ENCODE measurements at regions not wholly inside any gene's neighbourhood (a gene's known extent, or its start where the extent isn't known, plus 50 kb on each side); places are given as distances from the start of the nearest gene placed in this dataset.
"Not testable (repeated sequence)": the region's sequence is repeated elsewhere in the genome, so short reads cannot be mapped to it uniquely, and the experiment has no call there.

DNA sequence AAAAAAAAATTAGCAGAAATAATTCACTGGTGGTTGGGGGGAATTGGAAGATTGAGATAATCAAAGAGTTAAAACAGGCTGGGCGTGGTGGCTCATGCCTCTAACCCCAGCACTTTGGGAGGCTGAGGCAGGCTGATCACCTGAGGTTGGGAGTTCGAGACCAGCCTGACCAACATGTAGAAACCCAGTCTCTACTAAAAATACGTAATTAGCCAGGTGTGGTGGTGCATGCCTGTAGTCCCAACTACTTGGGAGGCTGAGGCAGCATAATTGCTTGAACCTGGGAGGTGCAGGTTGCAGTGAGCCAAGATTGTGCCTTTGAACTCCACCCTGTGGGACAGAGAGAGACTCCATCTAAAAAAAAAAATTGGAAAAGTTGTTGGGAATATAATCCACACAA lies 173.2 kb upstream of the TPTE start:
- H3K4me1 Mint-ChIP-seq (ENCODE audit: low read depth); H3K36me3 Mint-ChIP-seq (ENCODE audit: low read depth); H3K27me3 Mint-ChIP-seq; H3K27ac Mint-ChIP-seq; H3K4me3 Mint-ChIP-seq; intact Hi-C loops (cut with micrococcal nuclease): not testable (repeated sequence)
- H3K9me3 Mint-ChIP-seq = peaks cover 73% of the 10 kb centered on the region

DNA sequence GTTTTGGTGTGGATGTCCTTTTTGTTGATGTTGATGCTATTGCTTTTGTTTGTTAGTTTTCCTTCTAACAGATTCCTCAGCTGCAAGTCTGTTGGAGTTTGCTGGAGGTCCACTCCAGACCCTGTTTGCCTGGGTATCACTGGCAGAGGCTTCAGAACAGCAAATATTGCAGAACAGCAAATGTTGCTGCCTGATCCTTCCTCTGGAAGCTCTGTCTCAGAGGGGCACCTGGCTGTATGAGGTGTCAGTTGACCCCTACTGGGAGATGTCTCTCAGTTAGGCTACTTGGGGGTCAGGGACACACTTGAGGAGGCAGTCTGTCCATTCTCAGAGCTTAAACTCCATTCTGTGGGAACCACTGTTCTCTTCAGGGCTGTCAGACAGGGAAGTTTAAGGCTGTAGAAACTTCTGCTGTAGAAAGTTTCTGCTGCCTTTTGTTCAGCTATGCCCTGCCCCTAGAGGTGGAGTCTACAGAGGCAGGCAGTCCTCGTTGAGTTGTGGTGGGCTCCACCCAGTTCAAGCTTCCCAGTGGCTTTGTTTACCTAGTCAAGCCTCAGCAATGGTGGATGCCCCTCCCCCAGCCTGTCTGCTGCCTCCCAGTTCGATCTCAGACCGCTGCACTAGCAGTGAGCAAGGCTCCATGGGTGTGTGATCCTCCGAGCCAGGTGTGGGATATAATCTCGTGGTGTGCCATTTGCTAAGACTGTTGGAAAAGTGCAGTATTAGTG lies 166.4 kb upstream of the TPTE start:
- H3K27me3 Mint-ChIP-seq; intact Hi-C loops (cut with micrococcal nuclease); H3K36me3 Mint-ChIP-seq (ENCODE audit: low read depth); H3K27ac Mint-ChIP-seq; H3K4me3 Mint-ChIP-seq; H3K4me1 Mint-ChIP-seq (ENCODE audit: low read depth): not testable (repeated sequence)
- H3K9me3 Mint-ChIP-seq = peaks cover 70% of the 10 kb centered on the region

DNA sequence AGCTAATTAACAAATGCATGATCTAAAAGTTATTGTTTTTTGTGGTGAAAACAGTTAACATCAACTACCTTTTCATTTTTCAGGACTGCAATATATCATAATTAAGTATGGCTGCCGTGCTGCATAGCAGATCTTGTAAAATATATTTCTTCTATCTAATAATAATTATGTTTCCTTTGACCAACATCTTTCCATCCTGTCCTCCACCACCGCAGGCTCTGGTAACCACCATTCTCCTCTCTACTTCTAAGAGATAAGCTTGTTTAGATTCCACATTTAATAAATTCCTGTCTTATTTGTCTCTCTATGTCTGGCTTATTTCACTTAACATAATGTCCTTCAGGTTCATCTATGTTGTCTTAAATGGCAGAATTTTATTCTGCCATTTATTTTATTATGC lies 162.3 kb upstream of the TPTE start:
- H3K9me3 Mint-ChIP-seq = peaks cover 79% of the 10 kb centered on the region
- intact Hi-C loops (cut with micrococcal nuclease); H3K4me3 Mint-ChIP-seq; H3K27ac Mint-ChIP-seq; H3K4me1 Mint-ChIP-seq (ENCODE audit: low read depth); H3K27me3 Mint-ChIP-seq; H3K36me3 Mint-ChIP-seq (ENCODE audit: low read depth): not testable (repeated sequence)

DNA sequence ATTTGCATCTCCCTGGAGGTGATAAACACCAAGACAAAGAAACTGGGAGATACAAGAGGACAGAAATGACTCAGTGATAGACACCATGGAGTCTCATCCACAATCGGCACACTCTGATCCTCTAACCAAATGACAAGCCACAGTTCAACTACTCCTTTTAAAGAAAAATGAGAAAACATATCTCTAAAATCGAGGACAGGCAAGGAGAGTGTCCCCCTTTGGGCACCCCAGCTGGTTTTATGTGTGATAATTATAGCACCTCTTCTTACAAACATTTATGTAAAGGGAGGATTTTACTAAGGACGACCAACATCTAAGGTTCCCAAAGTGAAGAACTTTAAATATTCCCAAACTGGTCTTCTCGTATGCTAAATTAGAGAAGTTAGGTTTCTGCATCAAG lies 161.5 kb upstream of the TPTE start:
- H3K27me3 Mint-ChIP-seq; H3K36me3 Mint-ChIP-seq (ENCODE audit: low read depth); H3K4me3 Mint-ChIP-seq; H3K4me1 Mint-ChIP-seq (ENCODE audit: low read depth); intact Hi-C loops (cut with micrococcal nuclease); H3K27ac Mint-ChIP-seq: not testable (repeated sequence)
- peaks cover 71% of the 10 kb centered on the region for H3K9me3 Mint-ChIP-seq

DNA sequence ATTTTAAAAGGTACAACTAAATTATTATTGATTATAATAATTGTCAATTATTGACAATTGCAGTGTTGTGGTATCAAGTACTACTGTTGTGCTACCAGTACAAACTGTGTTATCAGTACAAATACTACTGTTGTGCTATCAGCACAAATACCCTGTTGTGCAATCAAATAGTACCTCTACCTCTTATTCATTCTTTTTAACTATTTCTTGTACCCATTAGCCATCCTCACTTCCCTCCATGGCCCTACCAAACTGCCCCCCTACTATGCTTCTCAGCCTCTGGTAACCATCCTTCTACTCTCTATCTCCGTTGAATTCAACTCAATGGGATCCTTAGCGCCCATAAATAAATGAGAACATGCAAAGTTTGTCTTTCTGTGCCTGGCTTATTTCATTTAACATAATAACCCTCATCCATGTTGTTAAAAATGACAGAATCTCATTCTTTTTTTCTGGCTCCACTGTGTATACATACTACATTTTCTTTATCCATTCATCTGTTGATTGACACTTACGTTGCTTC lies 160.1 kb upstream of the TPTE start:
- not testable (repeated sequence) for H3K4me3 Mint-ChIP-seq

DNA sequence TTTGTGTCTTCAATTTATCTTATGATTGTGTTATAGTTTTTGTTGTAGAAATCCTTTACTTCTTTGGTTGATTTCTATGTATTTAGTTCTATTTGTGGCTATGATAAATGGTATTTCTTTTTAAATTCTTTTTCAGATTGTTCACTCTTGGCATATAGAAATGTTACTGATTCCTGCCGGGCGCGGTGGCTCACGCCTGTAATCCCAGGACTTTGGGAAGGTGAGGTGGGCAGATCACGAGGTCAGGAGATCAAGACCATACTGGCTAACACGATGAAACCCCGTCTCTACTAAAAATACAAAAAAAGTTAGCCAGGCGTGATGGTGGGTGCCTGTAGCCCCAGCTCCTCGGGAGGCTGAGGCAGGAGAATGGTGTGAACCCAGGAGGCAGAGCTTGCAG lies 158.6 kb upstream of the TPTE start:
- intact Hi-C loops (cut with micrococcal nuclease); H3K36me3 Mint-ChIP-seq (ENCODE audit: low read depth); H3K27me3 Mint-ChIP-seq; H3K4me1 Mint-ChIP-seq (ENCODE audit: low read depth); H3K4me3 Mint-ChIP-seq; H3K27ac Mint-ChIP-seq: not testable (repeated sequence)
- H3K9me3 Mint-ChIP-seq = peaks cover 54% of the 10 kb centered on the region

More for the DNA sequence above, 160.1 kb upstream of the TPTE start:
- H3K27ac Mint-ChIP-seq; H3K4me1 Mint-ChIP-seq (ENCODE audit: low read depth); H3K36me3 Mint-ChIP-seq (ENCODE audit: low read depth); intact Hi-C loops (cut with micrococcal nuclease); H3K27me3 Mint-ChIP-seq: not testable (repeated sequence)
- H3K9me3 Mint-ChIP-seq = peaks cover 64% of the 10 kb centered on the region

DNA sequence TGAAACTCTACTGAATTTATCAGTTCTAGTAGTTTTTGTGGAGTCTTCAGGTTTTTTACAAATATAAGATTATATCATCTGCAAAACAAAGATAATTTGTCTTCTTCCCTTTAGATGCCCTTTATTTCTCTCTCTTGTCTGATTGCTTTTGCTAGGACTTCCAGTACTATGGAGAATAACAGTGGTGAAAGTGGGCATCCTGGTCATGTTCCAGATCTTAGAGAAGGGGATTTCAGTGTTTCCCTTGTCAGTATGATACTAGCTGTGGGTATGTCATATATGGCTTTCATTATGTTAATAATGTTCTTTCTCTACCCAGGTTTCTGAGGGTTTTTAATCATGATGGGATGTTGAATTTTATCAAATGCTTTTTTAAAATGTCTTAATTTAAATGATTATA lies 158.1 kb upstream of the TPTE start:
- H3K27ac Mint-ChIP-seq; H3K4me3 Mint-ChIP-seq; H3K27me3 Mint-ChIP-seq; H3K4me1 Mint-ChIP-seq (ENCODE audit: low read depth); H3K36me3 Mint-ChIP-seq (ENCODE audit: low read depth); intact Hi-C loops (cut with micrococcal nuclease): not testable (repeated sequence)
- H3K9me3 Mint-ChIP-seq = peaks cover 50% of the 10 kb centered on the region

DNA sequence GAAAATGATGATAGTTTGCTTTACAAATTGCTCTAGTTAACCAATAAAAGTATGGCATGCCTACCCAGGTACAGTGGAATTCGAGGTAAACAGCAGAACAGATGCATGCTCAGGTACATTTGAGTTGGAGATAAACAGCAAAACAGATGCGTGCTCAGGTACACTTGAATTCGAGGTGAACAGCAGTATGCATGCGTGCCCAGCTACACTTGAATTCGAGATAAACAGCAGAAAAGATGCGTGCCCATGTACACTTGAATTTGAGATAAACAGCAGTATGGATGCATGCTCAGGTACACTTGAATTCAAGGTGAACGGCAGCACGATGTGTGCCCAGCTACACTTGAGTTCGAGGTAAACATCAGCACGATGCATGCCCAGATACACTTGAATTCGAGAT lies 155.2 kb upstream of the TPTE start:
- H3K27ac Mint-ChIP-seq; H3K4me3 Mint-ChIP-seq; intact Hi-C loops (cut with micrococcal nuclease); H3K4me1 Mint-ChIP-seq (ENCODE audit: low read depth); H3K27me3 Mint-ChIP-seq; H3K36me3 Mint-ChIP-seq (ENCODE audit: low read depth): not testable (repeated sequence)
- H3K9me3 Mint-ChIP-seq = peaks cover 36% of the 10 kb centered on the region

DNA sequence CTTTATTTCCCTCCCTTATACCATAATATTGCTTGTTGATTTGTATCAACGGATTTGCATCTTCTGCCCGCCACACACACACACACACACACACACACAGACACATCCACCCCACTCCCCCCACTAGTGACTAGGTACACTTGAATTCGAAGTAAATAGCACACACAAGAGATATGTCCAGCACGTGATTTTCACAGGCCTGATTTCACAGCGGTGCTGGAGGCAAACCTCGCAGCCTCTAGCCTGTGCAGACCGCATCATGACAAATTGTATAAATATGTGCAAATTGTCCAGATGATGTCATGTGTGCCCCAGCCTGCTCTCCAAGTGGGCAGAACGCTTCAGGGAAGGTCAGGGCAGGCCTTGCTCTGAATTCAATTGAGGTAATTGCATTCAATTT lies 153.8 kb upstream of the TPTE start:
- H3K36me3 Mint-ChIP-seq (ENCODE audit: low read depth); H3K4me3 Mint-ChIP-seq; H3K27ac Mint-ChIP-seq; H3K27me3 Mint-ChIP-seq; H3K4me1 Mint-ChIP-seq (ENCODE audit: low read depth); intact Hi-C loops (cut with micrococcal nuclease): not testable (repeated sequence)
- peaks cover 25% of the 10 kb centered on the region for H3K9me3 Mint-ChIP-seq

DNA sequence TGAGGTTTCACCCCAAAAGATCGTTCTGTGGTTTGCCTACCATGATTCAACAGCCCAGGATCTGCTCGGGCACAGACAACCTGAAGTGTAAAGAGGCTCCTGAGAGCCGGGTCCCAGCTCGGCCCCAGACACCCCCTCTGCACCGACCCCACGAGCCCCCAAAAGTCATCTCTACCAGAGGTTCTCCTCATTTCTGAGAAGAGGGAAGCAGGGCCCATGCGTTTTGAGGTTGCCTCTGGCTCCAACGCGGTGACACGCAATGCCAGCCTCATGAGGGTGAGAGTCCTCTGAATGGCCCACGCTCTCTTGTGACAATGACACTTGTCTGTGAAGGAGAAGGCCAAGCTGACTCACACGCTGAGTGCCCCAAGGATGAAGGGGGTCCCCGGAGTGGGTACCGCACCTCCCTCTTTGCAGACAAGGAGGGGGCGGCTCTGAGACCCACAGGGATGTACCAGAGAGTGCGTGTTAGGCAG lies 153.0 kb upstream of the TPTE start:
- H3K4me1 Mint-ChIP-seq (ENCODE audit: low read depth); H3K27me3 Mint-ChIP-seq; intact Hi-C loops (cut with micrococcal nuclease); H3K27ac Mint-ChIP-seq; H3K4me3 Mint-ChIP-seq; H3K36me3 Mint-ChIP-seq (ENCODE audit: low read depth): not testable (repeated sequence)
- H3K9me3 Mint-ChIP-seq = peaks cover 17% of the 10 kb centered on the region

DNA sequence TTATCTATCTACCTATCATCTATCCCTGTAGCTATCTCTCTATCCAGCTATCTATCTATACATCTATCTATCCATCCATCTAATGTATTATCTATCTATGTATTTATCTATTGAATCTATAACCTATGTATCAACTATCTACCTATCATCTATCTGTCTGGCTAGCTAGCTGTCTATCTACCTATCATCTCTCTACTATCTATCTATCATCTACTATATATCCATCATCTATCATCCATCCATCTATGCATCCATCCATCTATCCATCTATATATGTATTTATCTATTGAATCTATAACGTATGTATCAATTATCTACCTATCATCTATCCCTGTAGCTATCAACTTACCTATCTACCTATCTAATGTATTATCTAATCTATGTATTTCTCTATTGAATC lies 152.1 kb upstream of the TPTE start:
- H3K27me3 Mint-ChIP-seq; H3K4me1 Mint-ChIP-seq (ENCODE audit: low read depth); H3K27ac Mint-ChIP-seq; H3K36me3 Mint-ChIP-seq (ENCODE audit: low read depth); H3K4me3 Mint-ChIP-seq; intact Hi-C loops (cut with micrococcal nuclease): not testable (repeated sequence)
- peaks cover 18% of the 10 kb centered on the region for H3K9me3 Mint-ChIP-seq

DNA sequence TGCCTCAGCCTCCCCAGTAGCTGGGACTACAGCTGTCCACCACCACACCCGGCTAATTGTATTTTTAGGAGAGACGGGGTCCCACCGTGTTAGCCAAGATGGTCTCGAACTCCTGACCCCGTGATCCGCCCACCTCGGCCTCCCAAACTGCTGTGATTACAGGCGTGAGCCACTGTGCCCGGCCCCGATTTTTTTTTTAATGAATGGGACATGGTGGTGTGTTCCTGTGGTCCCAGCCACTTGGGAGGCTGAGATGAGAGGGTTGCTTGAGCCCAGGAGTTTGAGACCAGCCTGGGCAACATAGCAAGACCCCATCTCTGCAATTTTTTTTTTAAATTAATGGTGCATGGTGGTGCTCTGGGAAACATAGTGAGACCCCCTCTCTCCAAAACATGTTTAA lies 143.6 kb upstream of the TPTE start:
- H3K27ac Mint-ChIP-seq; H3K27me3 Mint-ChIP-seq; H3K4me3 Mint-ChIP-seq; H3K4me1 Mint-ChIP-seq (ENCODE audit: low read depth); H3K36me3 Mint-ChIP-seq (ENCODE audit: low read depth); intact Hi-C loops (cut with micrococcal nuclease): not testable (repeated sequence)
- H3K9me3 Mint-ChIP-seq = peaks cover 51% of the 10 kb centered on the region

DNA sequence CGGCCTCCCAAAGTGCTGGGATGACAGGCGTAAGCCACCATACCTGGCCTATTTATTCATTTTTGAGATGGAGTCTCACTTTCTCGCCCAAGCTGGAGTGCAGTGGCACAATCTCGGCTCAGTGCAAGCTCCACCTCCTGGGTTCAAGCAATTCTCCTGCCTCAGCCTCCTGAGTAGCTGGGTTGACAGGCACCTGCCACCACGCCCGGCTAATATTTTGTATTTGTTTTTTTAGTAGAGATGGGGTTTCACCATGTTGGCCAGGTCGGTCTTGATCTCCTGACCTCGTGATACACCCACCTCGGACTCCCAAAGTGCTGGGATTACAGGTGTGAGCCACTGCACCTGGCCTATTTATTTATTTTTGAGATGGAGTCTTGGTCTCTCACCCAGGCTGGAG lies 141.6 kb upstream of the TPTE start:
- H3K4me3 Mint-ChIP-seq; H3K27me3 Mint-ChIP-seq; H3K36me3 Mint-ChIP-seq (ENCODE audit: low read depth); H3K4me1 Mint-ChIP-seq (ENCODE audit: low read depth); H3K27ac Mint-ChIP-seq; intact Hi-C loops (cut with micrococcal nuclease): not testable (repeated sequence)
- H3K9me3 Mint-ChIP-seq = peaks cover 41% of the 10 kb centered on the region

DNA sequence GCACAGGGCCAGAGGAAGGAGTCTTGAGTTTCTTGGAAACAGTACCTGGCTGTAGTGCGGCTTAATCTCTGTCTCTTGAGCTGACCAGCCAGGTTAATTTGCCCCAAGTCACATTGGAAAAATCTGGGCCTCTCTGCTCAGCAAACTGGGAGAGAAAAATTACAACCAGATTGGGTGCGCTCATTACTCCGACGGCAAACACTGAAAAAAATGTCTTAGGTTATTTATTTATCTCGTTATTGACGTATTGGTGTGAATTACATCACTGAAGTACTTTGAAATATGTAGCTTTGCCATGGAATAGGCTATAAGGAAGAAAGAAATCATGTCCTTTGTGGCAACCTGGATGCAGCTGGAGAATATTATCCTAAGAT lies 139.7 kb upstream of the TPTE start:
- H3K4me3 Mint-ChIP-seq; H3K4me1 Mint-ChIP-seq (ENCODE audit: low read depth); H3K27ac Mint-ChIP-seq; intact Hi-C loops (cut with micrococcal nuclease); H3K36me3 Mint-ChIP-seq (ENCODE audit: low read depth); H3K27me3 Mint-ChIP-seq: not testable (repeated sequence)
- peaks cover 23% of the 10 kb centered on the region for H3K9me3 Mint-ChIP-seq

DNA sequence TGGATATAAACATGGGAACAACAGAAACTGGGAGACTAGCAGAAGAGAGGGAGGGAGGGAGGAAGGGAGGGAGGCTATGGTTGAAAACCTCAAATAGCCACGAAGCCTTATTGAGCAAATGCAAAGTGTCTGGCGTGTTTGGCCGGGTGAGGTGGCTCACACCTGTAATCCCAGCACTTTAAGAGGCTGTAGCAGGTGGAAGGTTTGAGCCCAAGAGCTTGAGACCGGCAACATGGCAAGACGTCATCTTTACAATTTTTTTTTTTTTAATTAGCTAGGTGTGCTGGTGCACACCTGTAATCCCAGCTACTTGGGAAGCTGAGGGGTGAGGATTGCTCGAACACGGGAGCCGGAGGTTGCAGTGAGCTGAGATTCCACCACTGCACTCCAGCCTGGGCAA lies 139.2 kb upstream of the TPTE start:
- intact Hi-C loops (cut with micrococcal nuclease); H3K4me3 Mint-ChIP-seq; H3K27me3 Mint-ChIP-seq; H3K4me1 Mint-ChIP-seq (ENCODE audit: low read depth); H3K36me3 Mint-ChIP-seq (ENCODE audit: low read depth); H3K27ac Mint-ChIP-seq: not testable (repeated sequence)
- peaks cover 22% of the 10 kb centered on the region for H3K9me3 Mint-ChIP-seq

Measured in dendritic cell treated with granulocyte-macrophage colony-stimulating factor and Interleukin-4, amounts not matched to agents 40 ng/mL and 50 ng/mL, for 4 days (primary cell).